NCI-H524 treated with DMSO at 0.1 percent for 48 hours (cell line): ENCODE measurements at regions not wholly inside any gene's neighbourhood (a gene's known extent, or its start where the extent isn't known, plus 50 kb on each side); places are given as distances from the start of the nearest gene placed in this dataset.
"Not testable (repeated sequence)": the region's sequence is repeated elsewhere in the genome, so short reads cannot be mapped to it uniquely, and the experiment has no call there.

Experiments used
- DNase-seq: peaks from one replicate; lab custom pipeline; 2025; lab: John Stamatoyannopoulos, UW

GRCh38 chr21:36207577-36208320 lies 51.1 kb downstream of the DOP1B start:
- no peak for DNase-seq

- DNase-seq = no peak
These were observed 51.8 kb downstream of the DOP1B start for GRCh38 chr21:36208326-36209013.

GRCh38 chr21:36209626-36210171 lies 53.1 kb downstream of the DOP1B start:
- no peak for DNase-seq

DNA sequence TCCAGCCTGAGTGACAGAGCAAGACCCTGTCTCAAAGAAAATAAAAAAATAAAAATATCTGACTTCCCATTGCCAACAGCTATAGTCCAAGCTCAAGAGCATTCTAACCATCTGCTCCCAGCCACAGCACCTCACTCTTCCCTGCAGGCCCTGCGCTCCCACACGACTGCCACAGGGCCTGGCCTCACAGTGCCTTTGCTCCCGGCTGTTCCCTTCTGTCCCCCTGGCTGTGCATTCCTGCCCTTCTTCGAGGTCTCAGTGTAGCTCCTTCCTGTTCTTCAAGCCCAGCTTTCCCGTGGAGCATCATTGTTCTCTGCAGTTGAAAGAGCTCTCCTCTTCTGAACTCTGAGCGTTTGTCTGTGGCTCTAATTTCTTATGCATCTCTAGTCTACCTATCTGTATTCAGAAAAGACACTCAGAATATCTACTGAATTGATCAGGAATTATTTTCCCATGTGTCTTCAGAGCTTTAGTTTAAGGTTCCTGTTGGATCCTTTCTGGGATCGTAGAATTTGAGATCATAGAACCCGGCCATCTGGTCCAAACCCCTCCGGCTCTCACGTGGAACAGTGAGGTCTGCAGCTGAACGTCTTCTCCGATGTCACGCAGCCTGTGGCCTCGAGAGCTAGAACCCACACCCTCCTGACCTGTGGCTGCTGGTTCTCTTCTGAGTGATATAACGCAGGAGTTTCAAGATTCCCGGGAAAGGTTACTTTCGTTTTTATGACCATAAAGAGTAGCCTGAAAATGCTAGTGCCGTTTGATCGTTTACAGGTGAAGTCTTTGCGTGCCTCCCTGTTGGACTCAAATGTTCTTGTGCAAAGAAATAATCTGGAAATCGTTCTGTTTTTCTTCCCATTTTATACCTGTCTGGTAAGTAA lies 54.4 kb downstream of the DOP1B start:
- DNase-seq = no peak

DNA sequence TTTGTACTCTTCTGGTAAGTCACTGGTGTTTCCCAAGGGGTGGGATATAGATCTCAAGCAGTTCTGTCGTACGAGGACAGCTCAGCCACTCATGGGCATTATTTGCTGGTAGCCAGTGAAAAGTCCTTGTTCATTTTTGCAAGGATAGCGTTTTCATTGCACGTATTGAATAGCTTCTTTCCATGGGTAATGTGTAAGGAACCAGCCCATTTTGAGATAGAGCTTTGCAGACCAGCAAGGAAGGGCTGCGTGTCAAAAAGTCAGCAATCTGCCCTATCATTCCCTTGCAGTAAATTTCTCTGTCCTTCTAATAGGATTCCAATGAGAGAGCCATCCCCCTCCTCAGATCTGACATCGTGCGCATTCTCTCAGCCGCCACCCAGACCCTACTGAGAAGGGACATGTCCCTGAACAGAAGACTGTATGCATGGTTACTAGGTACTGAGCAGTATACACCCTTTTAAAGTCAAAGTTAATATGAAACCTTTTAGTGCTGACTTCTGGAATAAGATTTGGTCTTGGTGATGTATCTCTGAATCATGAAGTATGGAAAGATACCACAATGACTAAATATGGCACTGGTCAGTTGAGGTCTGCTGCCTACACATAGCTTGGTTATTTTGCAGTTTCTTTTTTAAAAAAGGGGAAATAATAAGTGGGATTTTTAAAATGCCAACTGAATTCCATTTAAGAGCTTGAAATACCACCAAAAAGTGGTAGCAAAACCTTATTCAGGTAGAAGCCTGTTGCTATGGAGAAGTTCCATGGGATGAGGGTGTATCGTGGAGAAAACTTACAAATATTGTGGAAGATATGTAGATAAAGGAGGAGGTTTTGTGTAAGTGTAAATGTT lies 55.3 kb downstream of the DOP1B start:
- DNase-seq = no peak

- DNase-seq = no peak
These were observed 55.8 kb downstream of the DOP1B start for GRCh38 chr21:36212513-36212780.

DNA sequence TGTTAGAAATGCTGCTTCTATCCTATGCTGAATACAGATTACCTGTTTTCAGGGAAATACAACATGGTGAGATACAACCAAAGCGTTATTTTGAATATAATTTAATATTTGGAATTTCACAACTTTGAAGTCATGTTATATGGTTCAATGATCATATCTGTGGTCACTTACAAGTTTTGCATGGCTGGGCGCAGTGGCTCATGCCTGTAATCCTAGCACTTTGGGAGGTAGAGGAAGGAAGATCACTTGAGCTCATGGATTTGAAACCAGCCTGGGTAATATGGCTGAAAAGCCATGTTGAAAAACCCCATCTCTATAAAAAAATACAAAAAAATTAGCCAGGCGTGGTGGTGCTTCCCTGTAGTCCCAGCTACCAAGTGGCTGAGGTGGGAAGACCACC lies 57.9 kb downstream of the DOP1B start:
- DNase-seq = no peak

GRCh38 chr21:36217743-36218142 lies 61.1 kb downstream of the DOP1B start:
- DNase-seq = no peak

DNA sequence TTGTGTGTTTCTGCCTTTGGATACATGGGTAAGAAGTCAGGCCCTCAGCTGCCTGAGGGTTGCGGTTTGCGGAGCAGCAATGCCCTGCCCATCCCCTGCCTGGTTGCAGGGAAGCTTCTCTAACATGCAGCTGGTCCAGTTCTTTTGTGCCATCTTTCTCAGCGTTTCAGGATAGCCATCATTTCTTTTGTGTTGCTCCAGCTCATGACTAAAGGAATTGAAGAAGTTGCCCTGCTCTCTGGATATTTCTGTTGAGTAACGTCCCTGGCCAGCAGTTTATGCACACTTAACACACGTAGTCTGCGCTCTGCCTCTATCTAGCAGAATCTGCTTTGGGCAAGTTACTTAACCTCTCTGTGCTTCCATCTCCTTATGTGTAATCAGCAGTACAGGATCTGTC lies 62.1 kb downstream of the DOP1B start:
- no peak for DNase-seq

GRCh38 chr21:36223451-36223850 lies 66.8 kb downstream of the DOP1B start:
- DNase-seq = no peak

DNA sequence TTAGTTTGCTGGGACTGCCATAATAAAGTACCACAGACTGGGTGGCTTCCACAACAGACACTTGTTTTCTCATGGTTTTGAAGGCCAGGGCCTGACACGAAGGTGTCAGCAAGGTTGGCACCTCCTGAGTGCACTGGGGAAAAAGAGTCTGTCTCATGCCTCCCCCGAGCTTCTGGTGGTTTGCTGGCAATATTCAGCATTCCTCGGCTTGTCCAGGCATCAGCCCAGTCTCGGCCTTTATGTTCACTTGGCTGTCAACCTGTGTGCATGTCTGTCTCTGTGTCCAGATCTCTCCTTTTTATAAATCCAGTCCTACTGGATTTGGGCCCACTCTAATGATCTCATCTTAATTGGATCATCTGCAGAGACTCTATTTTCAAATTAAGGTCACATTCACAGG lies 72.6 kb downstream of the DOP1B start:
- DNase-seq = no peak

DNA sequence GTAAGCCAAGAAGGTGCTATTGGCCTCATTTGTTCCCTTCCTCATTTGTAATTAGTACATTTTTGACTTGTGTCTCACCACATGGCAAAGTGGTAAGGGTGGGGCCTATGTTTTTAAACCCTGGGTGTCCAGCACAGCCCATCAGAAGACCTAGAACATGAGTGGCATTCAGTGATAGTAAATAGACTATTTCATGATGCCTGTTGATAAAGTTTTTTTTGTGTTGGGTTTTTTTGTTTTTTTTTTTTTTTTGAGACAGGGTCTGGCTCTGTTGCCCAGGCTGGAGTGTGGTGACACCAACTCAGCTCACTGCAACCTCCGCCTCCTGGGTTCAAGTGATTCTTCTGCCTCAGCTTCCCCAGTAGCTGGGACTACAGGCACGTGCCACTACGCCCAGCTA lies 74.8 kb downstream of the DOP1B start:
- not testable (repeated sequence) for DNase-seq

DNA sequence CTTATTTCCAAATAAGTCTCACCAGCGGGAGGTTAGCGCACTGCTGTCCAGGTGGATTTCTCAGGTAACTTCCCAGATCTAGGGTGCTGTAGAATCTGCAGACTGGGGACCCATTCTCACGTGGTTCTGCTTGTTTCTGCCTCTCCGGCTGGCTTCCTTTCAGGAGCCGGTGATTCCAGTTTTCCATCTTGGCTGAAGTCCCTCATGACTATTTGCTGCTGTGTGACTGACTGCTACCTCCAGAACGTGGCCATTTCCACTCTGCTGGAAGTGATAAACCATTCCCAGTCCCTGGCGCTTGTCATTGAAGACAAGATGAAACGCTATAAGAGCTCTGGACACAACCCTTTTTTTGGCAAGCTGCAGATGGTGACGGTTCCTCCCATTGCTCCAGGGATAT lies 76.0 kb downstream of the DOP1B start:
- no peak for DNase-seq

GRCh38 chr21:36235058-36235582 lies 78.5 kb downstream of the DOP1B start:
- DNase-seq = no peak

- no peak for DNase-seq
These were observed 79.6 kb downstream of the DOP1B start for GRCh38 chr21:36236052-36236730.

DNA sequence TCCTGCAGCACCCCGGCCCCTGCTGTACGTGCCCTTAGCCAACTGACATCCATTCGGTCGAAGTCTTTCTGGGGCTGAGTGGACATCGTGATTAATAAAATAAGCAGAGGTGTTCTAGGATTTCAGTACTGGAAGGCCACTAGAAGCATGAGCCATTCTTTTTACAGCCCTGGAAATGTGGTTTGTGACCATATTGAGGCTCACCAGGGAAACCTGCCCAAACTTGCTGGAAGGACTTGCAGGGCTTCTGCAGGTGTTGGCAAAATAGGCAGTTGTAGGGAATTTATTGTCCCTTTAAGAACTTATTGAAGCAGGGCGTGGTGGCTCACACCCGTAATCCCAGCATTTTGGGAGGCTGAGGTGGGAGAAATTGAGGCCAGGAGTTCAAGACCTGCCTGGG lies 80.8 kb downstream of the DOP1B start:
- no peak for DNase-seq

DNA sequence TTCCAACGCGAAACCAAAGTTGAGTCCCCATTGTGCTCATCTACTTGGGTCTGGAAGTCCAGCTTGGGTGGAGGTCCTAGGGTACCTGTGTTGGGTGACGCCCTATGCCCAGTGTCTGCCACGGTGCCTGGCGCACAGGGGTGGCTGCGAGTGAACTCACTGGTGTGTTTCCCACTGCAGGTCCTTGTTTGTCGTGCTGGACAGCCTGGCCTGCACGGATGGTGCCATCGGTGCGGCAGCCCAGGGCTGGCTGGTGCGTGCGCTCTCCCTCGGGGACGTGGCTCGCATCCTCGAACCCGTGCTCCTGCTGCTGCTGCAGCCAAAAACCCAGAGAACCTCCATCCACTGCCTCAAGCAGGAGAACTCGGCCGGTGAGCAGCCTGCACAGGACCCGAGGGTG lies 80.4 kb upstream of the MORC3 start:
- DNase-seq = no peak

DNA sequence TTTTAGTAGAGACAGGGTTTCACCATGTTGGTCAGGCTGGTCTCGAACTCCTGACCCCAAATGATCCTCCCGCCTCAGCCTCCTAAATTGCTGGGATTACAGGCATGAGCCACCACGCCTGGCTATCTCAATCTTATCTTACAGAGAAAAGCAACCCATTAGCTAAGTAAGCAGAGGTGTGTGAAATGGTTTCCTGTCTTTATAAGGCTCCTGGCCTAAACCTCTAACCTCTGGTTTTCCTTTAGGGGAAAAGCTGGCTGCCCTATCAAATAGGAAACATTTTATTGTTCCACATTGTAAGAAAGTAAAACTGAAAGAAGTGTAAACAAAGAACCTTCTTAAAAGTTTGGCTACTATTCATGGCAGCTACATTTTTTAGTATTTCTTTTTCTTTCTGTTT lies 78.3 kb upstream of the MORC3 start:
- no peak for DNase-seq

DNA sequence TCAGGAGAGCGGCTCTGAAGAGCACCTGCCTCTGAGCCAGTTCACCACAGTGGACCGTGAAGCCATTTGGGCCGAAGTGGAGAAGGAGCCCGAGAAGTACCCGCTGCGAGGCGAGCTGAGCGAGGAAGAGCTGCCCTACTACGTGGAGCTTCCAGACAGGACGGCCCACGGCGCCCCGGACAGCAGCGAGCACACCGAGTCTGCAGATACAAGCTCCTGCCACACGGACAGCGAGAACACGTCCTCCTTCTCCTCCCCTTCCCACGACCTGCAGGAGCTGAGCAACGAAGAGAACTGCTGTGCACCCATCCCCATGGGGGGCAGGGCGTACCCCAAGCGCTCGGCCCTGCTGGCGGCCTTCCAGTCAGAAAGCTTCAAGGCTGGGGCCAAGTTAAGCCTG lies 74.9 kb upstream of the MORC3 start:
- DNase-seq = no peak

GRCh38 chr21:36245649-36246048 lies 74.3 kb upstream of the MORC3 start:
- DNase-seq = no peak

- no peak for DNase-seq
These were observed 73.8 kb upstream of the MORC3 start for GRCh38 chr21:36246080-36246631.
